SKM-1 treated with dmso at 0.1 percent for 144 hours (cell line): ENCODE measurements at regions not wholly inside any gene's neighbourhood (a gene's known extent, or its start where the extent isn't known, plus 50 kb on each side); places are given as distances from the start of the nearest gene placed in this dataset.

Experiments used
- DNase-seq: peaks from one replicate; lab custom pipeline; 2025; ENCODE audit not compliant: unreplicated experiment; lab: John Stamatoyannopoulos, UW

DNA sequence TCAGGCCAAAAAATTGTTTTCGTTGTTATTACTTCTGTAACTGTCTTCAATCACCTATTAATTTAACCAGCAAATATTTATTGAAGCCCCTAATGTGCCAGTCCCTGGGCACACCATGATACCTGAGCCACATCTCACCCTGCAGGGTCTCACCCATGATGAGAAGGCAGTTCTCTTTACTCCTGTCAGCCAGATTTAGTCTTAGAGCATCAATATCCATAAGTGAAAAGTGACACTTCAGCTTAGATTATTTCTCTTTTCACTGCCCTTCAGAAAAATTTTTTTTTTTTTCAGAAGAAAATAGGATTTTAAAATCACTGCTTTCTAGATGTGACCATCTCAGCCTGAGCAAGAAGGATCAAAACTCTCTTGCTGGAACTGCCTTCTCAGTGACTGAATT is 258.6 kb upstream of the NFE2L3 start:
- no peak for DNase-seq

DNA sequence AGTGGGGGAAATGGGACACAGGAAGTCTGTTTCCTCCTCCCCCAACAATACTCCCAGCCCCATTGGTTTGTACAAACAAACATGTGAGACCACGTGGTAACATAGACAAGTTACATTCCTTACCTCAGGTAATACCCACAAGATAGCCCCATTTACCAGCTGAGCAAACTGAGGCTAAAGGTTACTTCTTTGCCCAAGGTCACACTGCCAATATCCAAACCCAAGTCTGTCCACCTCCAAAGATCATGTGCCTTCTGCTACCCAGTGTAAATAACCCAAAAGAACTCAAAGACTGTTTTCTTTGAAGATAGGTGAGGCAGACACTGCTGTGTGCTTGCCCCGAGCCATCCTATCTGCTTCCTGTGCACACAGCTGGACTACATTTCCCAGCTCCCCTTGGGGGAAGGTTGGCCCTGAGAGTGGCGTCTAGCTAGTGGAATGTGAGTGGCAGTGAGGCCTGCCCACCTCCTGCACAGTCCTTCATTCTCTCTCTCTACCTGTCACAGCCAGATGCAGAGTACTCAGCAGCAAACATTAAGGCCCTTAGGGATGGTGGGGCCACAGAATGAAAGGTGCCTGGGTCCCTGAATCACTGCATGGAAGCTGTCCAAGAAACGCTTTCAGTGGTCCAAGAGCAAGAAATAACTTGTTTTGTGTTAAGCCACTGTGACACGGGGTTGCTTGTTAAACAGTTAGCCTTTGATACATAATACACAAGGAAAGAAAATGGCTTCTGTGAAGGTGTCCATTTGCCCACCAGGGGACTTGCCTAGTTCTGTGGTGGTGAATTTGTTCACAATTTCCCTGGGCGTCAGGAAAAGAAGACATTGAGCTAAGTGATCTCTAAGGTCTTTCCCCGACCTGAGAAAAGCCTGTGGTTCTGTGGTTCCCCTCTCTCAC is 257.7 kb upstream of the NFE2L3 start:
- no peak for DNase-seq

DNA sequence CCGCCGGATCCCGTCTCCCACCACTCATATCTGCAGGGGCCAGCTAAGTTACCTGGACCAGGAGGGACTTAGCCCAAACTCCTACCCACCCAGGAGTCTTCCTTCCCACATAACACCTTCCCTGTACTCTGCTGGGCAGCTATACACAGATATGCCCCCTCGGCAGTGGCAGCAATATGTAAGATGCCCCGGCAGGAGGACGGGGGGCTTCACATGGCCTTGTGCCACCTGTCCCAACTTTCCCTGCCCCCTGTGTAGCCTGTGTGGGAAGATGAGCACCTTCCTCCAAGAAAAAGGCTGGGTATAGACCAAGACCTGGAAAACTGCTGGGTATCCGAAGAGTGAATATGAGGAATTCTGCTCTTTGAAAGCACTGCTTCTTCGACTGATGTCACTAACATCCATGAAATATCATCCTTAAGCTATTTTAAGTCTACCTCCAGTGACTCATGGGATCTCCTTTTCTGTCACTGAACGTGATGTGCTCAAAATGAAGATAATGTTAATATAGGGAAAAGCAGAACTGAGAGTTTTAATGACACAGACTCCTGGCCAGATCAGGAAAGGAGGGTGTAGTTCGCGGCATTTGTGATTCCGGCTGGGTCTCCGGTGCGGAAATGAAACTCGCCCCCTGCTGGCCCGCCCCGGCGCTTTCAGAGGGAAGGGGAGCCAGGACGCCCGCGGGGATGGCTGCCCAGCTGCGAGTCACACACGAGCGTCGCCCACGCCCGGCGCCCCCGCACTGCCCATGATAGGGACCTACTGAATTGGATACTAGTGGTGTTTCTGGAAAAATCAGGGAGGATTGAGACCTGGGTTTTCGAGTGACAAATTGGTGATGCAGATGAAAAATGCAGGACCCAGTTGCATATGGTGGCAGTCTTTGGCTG is 256.9 kb upstream of the NFE2L3 start:
- peak; percentile 77 for DNase-seq

DNA sequence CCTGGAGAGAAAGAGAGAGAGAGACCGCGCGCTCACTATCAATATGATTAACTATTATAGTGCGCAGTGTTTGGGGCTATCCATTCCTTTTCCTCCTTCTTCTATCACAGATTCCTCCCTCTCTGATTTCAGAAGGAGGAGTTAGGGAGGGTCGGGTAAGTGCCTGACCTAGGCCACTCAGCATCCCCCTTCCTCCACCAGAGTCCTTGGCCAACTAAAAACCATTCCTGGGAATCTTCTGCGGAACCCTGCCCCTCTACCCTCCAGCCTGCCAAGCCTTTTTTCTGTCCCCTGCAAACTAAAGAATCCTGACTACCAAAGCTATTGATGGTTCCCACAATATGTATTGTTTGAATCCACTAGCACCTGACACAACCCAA is 256.2 kb upstream of the NFE2L3 start:
- no peak for DNase-seq

DNA sequence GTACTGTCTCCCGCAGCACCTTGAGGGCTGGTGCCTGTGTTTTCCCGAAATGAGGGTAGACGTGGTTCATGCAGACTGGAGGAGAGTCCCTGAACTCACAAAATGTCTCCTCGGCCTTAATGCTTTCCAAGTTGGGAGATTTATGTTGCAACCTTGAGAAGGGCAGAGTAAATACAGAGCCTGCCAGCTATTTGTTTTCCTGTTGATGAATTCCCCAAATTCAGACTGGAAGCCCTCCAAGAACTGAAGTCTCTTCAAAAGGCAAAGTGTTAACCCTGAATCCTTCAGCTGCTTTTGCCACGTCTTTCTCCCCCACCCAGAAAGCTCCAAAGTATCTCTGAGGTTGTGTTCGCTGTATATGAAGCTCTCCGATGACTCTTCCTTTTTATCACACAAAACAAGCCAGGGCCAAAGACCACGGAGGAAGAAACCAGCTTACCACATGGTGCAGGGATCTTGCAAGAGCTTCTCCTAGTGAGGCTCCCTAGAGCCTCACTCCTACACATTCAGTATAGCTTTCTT is 254.7 kb upstream of the NFE2L3 start:
- DNase-seq, result peak; percentile 26

DNA sequence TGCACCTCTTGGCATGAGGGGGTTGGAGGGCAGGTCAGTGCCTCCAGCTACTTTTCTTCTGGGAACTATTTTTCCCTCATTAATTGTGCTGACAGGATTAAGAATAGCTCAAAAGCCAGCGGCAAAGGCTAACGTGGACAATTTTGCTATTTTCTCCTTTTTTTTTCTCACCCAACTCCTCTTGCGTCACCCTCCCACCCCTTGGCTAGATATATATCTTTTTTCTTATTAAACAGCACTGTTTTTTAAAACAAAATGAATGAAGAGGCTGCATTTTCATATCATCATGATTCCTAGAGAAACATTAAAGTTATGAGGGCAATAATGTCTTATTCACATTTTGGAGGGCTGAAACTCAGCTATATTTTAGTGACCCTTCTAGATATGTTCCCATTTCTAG is 251.8 kb upstream of the NFE2L3 start:
- DNase-seq, result no peak

DNA sequence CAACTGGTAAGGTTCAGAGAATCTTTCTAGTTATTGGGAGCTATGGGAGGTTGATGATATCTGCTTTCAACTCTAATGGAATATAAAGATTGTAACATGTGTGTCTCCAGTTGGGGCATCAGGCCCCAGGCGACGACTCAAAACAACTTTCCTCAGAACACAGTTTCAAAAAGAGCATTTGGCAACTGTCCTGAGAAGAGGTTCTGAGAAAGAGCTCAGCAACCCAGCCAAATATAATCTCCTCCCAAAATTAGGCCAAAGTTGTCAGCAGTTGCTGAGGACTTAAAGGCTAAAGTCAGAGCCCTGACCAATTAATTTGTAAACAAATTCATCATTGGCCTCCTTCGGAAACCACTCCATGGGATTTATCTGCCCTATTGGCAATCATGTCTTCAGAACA is 251.1 kb upstream of the NFE2L3 start:
- no peak for DNase-seq

DNA sequence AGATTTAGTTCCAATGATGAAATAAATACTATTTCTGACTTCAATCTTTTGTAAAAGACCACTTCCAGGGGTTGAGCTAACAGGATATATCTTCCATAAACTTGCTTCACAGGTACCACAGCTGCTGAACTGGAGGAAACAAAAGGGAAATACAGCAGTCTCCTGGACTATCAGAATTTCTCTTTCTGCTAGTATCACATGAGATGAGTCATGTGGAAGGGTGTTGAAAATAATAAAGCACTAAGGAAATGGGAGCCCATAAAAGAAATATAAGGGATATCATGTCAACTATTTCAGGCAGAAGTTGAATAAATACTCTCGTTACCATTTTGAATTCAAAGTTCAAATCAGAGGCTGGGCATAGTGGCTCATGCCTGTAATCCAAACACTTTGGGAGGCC is 250.3 kb upstream of the NFE2L3 start:
- DNase-seq, result no peak

DNA sequence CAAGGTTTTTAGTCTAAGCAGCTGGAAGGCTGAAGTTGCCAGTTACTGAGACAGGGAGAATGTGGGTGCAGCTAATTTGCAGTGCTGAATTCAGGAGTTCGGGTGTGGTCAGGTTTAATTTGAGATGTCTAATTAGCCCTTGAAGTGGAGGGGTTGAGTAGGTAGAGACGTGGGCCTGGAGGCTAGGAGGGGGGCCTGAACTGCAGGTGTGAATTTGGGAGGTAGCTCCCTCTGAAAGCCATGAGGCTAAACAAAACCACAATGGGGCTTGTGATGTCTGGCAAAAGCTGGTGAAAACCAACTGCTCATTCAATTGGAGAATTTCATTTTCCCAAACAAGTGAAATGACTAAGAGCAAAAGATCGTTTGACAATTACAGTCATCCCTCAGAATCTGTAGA is 246.0 kb upstream of the NFE2L3 start:
- DNase-seq, result no peak

DNA sequence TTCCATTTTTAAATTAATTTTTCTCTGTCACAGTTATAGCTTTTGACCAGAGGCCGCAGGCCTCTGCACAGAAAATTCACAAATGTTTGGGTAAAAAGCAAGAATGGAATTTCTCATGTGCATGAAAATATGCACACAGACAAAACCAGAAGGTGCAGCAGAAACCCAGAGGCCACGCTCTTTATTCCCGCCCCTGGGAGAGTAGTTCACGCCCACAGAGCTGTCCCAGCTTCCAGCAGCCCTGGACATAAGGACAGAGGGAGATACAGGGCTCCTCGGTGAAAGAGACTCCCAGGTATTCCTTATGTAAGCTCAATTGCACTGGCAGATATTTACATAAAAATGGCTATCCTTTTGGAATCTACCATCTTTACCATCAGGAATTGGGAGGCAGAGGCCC is 245.2 kb upstream of the NFE2L3 start:
- no peak for DNase-seq

DNA sequence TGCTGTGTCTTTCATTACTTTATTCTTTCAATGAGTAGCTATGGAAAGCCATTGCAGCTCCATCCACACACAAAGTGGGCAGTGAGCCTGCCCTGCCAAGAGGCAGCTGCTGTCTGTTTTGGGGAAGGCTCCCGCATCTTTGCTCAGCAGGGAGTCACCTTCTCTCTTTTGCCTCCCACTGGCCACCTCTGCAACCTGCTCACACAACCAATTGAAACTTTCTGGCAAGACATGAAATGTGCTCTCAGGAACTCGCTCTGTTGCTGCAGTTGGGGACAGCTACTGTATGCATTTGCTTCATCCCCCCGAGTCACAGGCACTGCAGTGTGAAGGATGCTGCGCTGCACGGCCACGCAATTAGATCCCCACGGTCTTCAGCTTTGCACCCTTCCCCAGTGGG is 244.8 kb upstream of the NFE2L3 start:
- no peak for DNase-seq

DNA sequence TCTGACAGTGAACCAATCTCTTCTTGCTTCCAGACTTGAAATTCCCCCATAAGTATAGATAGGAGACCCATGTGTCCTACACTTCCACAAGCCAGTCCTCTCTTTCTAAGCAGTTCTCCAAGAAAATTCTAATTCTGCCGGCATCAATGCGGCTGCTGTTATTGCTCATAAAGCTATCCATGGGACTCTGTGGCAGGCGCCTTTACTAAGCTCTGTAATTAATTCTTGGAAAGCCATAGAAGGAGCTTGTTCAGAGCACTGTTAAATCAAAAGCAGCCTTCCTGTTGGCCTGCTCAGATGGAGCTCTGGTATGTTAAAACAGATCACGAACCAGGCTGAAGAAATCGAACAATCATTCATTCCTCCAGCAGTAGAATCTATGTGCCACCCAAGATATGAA is 244.3 kb upstream of the NFE2L3 start:
- no peak for DNase-seq

DNA sequence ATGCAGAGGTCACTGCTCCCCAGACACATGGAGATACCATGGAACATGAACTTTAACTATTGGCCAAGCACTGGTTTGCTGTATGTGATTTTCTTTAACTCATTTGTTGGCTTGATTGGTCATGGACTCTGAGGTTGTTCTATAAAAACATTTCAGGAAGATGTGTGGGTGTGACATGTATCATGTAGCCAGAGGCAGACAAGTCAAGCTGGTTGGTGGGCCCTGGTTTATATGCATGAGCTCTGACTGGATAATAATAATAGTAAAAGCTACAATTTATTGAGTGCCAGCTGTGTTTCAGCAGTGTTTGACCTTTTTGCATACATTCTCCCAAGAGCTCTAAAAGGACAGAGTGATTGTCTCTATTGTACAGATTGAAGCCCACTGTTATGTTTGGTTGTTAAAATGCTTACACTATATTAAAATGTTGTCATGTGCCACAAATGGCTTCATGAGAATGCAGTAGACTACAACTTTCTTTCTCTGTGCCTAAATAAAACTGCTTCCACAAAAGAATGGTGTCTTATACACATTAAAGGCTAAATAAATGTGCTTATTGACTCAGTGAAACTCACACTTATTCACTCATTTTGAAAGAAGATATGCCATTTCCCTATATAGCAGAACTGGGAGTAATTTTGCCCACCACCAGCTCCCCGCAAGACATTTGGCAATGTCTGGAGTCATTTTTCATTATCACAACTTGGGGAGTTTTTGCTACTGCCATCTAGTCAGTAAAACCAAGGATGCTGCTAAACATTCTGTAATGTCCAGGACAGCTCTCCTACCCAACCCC is 243.6 kb upstream of the NFE2L3 start:
- no peak for DNase-seq

DNA sequence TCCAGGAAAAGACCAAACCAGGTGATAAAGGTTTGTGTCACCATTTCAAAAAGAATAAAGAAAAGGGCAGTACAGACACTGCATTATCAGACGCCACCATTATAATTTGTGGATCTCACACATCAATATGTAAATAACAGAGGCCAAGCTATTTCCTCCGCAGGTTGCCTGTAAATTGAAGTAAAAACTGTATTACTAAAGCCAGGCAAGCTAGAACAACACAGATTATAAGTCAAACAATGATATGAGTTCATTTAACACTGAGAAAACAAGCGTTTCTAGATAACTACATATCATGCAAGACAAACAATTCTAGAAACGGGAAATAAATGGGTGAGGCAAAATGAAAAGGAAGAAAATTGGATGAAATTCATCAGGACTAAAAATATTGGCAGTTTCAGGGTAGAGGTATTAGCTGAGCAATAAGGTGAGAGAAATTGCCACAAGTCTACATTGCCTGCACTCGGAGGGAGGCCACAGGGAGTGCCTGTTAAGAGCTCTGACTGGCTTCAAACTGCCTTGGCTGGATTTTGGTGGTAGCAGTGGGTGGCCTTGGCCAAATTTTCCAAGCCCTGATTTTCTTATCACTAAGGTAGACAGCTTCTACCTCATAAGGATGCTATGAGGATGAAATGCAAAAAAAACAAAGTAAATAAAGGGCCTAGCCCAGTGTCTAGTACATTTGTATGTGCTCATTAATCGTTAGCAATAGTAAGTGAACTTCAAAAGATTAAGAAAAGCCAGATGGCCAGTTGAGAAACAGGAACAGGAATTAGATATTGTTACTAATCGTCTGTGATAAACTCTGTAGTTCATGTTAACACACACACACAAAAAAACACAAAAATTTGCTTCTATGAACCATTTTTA is 240.0 kb upstream of the NFE2L3 start:
- DNase-seq, result no peak

DNA sequence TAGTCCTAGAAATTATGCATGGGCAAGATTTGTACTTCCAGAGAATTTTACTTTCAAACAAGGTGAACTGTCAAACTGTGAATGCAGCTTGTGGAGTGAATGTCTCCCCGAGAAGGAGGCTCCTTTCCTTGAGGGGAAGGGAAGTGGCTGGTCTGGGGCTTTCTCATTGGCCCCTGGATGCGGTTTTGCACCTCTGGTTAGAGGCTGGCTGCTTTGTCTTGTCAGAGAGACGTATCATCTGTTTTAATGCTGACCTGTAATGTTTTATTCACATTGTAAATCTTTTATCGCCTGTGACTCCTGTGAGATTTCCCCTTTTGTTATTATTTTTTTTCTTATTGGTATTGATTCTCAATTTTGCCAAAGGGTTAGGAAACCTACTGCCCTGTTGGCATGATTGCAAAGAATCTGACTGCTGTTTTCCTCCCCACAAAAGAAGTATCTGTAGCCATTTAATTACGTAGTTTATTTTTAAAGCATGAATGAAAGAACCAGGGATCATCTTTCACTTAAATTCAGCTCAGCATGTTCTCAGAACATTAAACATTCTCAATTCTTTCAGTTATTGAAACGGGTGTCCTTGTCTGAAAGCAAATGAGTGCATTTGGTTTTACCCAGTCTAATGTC is 238.3 kb upstream of the NFE2L3 start:
- DNase-seq, result no peak

DNA sequence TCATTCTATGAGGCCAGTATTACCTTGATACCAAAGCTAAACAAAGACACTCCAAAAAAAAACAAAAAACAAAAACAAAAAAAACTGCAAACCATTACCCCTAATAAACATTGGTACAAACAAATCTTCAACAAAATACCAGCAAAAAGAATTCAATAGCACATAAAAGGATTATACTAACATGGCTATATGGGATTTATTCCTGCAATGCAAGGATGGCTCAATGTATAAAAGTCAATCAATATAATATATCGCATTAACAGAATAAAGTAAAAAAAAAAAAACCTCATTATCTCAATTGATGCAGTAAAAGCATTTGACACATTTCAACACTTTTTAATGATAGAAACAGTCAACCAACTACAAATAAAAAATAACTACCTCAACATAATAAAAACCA is 233.3 kb upstream of the NFE2L3 start:
- DNase-seq, result no peak

DNA sequence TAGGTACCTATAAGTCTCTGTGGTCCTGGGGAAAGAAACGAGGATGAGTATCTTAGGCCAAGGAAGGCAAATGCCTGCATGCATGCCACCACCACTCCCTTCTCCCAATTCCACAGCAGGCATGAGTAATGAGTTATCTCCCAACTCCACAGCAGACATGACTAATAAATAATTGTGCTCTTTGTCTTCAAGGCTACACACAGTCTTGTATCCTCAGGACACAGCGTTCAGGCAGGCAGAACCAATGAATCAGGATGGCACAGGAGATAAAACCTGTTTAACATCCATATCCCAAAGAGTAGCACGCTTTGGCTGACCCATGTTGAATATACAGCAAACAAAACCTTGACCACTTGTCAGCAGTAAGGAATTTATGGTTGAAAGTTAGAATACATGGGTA is 229.7 kb upstream of the NFE2L3 start:
- DNase-seq, result no peak

DNA sequence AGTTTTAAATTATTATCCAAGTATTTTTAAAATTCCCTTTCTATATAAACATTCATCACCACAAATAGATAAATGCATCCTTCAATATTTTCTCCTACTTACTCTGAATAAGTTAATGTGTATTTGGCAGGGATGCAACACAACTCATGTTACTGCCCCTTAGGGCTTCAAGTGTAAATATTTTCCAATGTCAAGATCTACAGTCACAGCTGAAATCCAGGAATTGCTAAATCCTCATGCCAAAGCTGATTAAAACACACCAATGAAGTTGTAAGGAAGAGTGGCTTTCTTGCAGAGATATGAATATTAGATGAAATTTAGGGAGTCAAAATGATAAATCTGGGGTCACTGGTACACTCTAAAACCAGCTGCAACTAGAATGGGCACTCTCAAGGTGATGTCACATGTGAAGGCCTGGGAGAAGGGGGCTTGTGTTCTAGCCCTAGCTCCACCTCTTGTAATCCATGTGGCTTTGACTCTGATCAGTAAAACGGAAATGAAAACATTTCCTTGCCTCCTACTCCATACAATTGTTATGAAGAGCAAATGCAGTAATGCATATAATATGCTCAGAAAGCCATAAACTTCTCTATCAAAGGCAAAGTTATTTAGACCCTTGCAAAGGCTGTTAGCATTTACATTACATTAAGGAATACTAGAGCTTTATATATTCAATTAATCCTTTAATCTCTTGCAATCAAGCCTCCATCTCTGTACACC is 228.1 kb upstream of the NFE2L3 start:
- DNase-seq, result no peak

DNA sequence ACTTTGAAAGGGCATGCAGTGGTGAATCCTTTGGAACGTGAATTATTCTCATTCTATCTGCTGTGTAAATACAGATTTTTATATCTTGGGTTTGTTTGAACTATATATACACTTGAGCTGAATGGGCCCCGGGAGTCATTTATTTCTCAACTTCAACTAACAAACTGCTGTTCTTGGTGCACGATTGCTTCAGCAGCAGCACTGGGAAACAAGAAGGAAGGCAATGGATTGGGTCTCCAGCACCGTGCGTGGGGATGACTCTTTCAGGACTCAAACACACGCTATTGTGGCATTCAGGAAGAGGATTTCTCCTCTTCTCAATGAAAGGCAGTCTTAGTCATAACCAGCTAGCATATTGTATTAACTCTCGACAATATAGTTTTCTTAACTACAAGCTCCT is 226.0 kb upstream of the NFE2L3 start:
- DNase-seq, result no peak
